ENCODE measurements at regions not wholly inside any gene's neighbourhood (a gene's known extent, or its start where the extent isn't known, plus 50 kb on each side); places are given as distances from the start of the nearest gene placed in this dataset.
A peak's percentile ranks its signal among the peaks of the same experiment; 100 is the strongest.

DNA sequence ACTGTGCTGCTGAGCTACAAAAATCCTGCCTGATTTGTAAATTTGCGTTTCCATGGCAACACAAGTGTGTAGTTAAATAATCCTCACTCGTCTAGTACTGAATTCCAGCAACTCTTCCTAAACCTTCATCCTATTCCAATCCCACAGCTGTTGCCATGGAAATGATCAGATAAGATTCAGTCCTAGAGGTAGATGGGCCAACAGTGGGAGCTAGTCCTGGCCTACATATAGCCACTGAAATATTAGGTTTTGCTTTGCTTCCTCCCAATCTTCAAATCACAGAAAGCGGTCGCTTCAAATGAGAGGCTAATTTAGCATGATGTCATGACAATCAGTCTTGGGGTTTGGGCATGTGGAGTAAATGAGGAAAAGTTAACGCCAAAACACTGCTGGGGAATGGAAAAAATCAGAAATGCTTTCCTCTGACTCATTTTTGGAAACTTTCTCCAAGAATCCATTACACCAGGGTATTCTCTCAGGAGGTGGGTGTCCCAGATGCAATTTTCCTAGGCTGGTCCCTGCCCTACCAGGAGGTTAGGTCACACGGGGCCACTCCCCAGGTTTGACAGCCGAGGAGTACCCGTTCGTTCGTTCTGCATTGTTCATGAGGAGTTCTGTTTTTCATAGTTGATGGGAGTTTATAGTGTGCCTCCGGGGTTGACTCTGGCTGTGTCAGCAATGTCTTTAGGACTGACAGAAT, 159.2 kb upstream of the SLCO3A1 start:
- DNase-seq = no peak

DNA sequence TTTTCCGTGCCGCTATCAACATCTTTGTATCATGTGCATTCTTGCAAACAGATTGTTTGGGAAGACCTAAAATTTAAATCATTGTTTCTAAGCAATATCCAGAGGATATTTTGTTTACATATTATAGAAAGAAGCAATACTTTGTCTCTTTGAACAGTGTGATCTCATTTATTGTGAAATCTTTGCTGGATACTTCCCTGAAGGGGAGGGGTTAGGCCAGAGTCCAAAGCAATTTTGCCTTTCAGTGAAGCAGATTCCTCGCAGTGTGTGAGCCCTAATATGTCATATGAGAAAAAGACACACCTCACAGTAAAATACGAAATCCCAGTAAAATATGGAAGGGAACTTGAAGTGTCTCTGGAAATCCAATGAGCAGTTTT, 158.7 kb upstream of the SLCO3A1 start:
- DNase-seq = no peak

- DNase-seq = no peak
These were observed 157.7 kb upstream of the SLCO3A1 start for GRCh38 chr15:91695799-91696198.

DNA sequence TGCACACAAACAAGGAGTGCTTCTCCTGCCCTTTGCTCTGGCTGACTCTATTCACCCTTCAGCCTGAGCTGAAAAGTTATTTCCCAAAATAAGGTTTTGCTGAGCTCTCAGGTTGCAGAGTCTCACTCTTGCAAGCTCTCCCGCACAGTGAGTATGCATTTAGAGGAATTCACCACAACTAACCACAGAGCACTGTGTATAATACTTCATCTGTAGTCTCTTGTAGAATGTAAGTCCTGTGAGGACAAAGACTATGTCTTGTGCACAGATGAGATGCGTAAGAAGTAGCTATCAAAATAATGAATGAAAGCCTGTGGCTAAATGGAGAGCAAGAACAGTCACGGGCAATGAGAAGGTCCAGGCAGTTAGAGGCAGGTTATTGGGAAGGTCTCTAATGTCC, 156.5 kb upstream of the SLCO3A1 start:
- no peak for DNase-seq

- no peak for DNase-seq
These were observed 155.3 kb upstream of the SLCO3A1 start for GRCh38 chr15:91698241-91698640.

DNA sequence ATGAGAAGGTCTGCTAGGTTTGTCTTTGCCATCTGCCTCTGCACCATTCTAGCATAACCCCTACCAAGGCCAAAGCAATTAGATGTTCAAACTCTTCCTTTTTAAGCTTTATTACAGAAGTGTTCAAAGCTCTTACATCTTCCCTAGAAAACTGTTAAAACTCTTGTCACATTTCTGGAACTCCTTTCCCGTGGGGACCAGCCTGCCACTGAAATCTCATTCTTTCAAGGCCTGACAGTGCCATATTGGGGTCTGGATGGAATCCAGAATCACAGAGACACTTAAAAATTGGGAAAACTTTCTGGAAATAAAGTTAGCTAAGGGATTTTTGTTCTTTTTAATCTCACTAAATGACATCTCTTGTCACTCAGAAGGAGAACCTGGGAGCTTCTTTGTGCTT, 153.8 kb upstream of the SLCO3A1 start:
- DNase-seq = no peak

DNA sequence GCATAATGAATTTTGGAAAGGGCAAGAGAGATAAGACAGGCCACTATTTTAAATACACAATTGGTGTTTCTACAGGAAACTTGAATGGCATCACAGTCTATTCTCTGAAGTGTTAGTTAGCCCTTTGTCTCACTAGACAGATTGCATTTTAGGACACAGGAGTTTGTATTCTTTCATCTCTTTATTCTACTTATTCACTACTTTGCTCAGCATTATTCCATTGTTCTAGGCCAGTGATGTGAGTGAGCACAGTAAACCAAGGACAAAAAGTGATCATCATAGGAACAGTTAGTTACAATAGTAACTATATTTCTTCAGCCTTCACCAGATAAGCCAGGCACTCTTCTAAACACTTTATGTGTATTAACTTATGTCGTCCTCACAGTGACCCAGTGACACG, 150.2 kb upstream of the SLCO3A1 start:
- DNase-seq = no peak

DNA sequence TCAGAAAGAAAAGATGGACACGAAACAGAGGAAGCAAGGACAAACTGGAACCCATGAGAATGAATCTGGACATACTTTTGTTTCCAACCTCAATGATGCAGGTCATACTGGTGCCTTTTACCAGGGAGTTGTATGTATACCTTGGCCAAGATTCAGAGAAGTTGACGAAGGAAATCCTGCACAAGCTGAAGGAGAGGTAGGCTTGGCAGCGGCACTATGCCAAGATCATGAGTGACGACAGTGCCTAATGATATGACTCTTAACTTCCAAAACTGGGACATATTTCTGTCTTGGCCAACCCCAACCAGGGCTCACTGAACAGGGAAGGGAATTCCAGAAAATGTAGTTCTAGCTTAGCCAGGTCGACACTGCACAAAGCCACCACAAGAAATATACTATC, 149.2 kb upstream of the SLCO3A1 start:
- DNase-seq = no peak

DNA sequence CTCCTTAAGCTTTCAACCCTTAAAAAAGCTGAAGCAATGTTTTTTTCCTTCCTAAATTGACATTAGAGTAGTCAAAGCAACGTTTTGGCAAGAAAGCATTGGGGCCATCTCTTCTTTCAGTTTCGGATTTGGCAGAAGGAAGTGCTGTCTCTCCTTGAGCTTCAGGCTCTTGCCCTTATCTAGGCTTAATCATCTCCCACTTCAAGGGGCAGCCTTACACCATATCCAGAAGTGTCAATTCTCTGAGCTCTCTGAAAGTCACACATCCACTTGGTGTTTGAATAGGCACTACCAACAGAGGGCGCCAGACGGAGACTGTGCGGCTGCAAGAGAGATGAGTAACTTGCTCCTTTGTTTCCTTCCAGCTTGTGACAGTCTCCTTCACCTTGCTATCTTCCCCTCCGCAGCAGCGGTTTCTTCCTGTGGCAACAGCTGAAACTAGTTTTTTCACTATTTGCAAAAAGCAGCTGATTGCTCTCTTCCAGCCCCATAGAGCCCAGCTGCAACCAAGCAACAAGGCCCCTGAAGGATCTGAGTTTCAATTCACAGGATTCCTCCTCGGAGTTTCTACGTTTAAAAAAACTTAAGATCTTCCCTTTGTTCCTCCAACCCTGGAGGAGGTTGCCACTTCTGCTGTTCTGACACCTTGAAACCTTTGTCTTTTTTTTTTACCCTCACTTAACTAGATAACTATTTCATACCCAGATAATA, 147.0 kb upstream of the SLCO3A1 start:
- DNase-seq = no peak

- no peak for DNase-seq
These were observed 143.3 kb upstream of the SLCO3A1 start for GRCh38 chr15:91710080-91710698.

GRCh38 chr15:91711384-91712033, 142.0 kb upstream of the SLCO3A1 start:
- DNase-seq = no peak

GRCh38 chr15:91712286-91712685, 141.2 kb upstream of the SLCO3A1 start:
- peak; percentile 44 for DNase-seq

DNA sequence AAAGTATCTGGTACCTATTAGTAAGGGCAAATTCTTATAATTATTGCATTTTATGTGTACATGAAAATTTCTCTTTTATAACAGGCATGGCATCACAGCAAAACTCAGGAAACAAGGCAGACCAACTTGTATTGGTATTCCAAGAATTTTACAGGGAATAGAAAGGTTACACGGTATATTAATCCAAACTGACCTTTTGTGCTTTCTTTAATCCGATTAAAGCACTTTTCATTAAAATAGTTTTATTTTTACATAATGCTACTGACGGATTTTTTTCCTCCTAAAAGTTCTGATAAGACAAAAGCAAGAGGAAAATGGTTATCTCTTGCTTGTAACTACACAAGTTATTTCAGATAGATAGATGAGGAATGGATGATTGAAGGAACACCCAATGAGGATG, 137.0 kb upstream of the SLCO3A1 start:
- DNase-seq = no peak

DNA sequence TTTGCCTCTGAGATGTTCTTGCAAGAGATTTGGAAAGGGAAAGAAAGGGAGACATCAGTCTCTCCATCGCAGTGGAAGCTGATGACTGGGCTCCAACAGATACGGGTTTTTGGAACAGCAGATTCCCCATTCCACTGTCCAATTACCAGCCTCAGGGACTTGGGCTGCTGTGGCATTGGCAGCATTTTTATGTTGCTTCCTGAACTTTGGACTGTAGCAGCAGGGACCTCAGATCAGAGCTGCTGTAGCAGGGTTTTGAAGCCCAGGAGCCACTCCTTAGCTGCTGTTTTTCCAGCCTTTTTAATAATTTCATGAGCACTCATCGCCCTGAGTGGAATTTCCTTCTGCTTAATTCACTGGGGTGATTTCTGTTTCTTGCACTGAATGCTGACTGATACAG, 135.7 kb upstream of the SLCO3A1 start:
- no peak for DNase-seq

DNA sequence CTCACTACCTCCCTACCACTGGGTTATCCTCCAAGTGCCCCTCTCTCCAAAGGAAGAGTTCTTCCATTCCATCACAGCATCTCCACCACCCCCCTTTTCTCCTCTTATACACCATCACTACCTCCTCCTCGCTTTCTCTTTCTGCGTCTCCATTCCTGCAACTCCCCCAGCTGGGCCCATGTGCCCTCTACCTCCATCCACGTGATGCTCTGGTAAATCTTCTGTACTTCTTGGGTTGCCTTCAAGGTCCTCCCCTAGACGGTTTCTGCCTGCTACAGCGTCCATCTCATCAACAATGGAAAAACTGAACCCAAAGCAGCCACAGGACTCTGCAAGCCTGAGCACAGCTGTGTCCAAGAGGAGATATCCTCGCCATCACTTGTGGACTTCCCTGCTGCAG, 129.5 kb upstream of the SLCO3A1 start:
- DNase-seq = no peak

GRCh38 chr15:91733661-91734060, 119.8 kb upstream of the SLCO3A1 start:
- no peak for DNase-seq

GRCh38 chr15:91737151-91737818, 116.2 kb upstream of the SLCO3A1 start:
- DNase-seq = no peak

GRCh38 chr15:91741986-91742385, 111.5 kb upstream of the SLCO3A1 start:
- no peak for DNase-seq

DNA sequence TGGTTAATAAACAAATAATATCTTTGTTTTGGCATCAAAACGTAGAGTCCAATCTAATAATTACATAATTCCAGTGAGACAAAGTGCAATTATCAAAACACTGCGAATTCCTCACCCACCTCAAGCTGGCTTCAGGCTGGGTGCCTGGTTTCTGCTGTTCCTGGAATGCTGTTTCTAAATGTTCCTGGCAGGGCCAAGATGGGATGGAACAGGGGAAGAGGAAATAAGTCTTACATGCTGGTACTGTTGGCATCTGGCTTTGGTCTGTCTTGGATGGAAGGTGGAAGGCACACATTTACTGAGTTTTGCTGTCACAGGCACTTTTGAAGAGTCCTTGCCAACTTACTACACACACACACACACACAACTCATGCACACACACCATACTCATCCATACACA, 101.9 kb upstream of the SLCO3A1 start:
- DNase-seq = no peak

- no peak for DNase-seq
These were observed 101.3 kb upstream of the SLCO3A1 start for GRCh38 chr15:91752081-91752785.

GRCh38 chr15:91759560-91759959, 93.9 kb upstream of the SLCO3A1 start:
- no peak for DNase-seq

DNA sequence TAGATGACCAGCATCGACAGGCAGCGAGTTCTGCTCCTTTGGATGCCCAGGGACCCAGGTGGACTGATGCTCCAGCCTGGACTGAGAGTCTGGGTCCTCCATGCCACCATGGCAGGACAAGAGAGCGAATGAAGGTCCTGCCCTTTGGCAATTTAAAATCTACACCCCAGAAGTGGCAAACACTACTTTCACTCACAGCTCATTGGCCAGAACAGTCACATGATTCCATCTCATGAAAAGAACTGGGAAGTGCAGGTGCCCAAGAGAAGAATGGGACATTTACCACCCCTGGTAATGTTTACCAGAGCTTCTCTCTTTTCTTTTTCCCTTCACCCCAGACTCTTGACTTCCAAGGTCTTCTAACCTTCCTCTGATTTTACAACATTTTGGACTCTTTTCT, 87.8 kb upstream of the SLCO3A1 start:
- no peak for DNase-seq

- DNase-seq = no peak
These were observed 84.0 kb upstream of the SLCO3A1 start for GRCh38 chr15:91769476-91769875.
